Calu3 (cell line): ENCODE measurements at regions not wholly inside any gene's neighbourhood (a gene's known extent, or its start where the extent isn't known, plus 50 kb on each side); places are given as distances from the start of the nearest gene placed in this dataset.

Source experiments
- BruUV-seq: library from RNA; stranded (reverse); fragments of 400-500 nt; replicated peaks from 2 replicates; lab custom pipeline; 2021; lab: Mats Ljungman, UMichigan
- CTCF ChIA-PET: fragments of 300-600 bp; sonication (Branson Sonifier 250); formaldehyde crosslinking; loops from one replicate; lab custom pipeline; 2022; ENCODE audit warnings: antibody characterized with exemption; lab: Charles Lee
- DNase-seq: peaks from one replicate; pipeline ENCODE4 v3.0.0; 2022
- H3K27ac Mint-ChIP-seq: one replicate; pipeline ENCODE4 v1.8.0; 2022; ENCODE audit warnings: mixed read lengths; ENCODE audit not compliant: unreplicated experiment
- H3K27me3 Mint-ChIP-seq: one replicate; pipeline ENCODE4 v1.8.0; 2022; ENCODE audit warnings: mixed read lengths; ENCODE audit not compliant: unreplicated experiment
- H3K36me3 Mint-ChIP-seq: one replicate; pipeline ENCODE4 v1.8.0; 2022; ENCODE audit warnings: mild to moderate bottlenecking, moderate library complexity, mixed read lengths; ENCODE audit not compliant: insufficient read depth, unreplicated experiment
- H3K4me1 Mint-ChIP-seq: one replicate; pipeline ENCODE4 v1.8.0; 2022; ENCODE audit warnings: mild to moderate bottlenecking, low read depth, mixed read lengths; ENCODE audit not compliant: unreplicated experiment
- H3K4me3 Mint-ChIP-seq: one replicate; pipeline ENCODE4 v1.8.0; 2022; ENCODE audit warnings: mild to moderate bottlenecking, low read depth, moderate library complexity, mixed read lengths; ENCODE audit not compliant: unreplicated experiment
- H3K9me3 Mint-ChIP-seq: one replicate; pipeline ENCODE4 v1.8.0; 2022; ENCODE audit warnings: low read depth, mixed read lengths; ENCODE audit not compliant: unreplicated experiment
- CTCF ChIP-seq: fragments of 200-600 bp; IDR thresholded peaks from one replicate; pipeline ENCODE4 v1.8.0; 2022; ENCODE audit warnings: antibody characterized with exemption; ENCODE audit not compliant: unreplicated experiment
- intact Hi-C: fragments of 100-400 bp; cut with micrococcal nuclease; formaldehyde crosslinking; loops from one replicate; pipeline ENCODE4 v1.10.0; 2022; ENCODE audit not compliant: unreplicated experiment

GRCh38 chr10:125344573-125345171 lies 184.3 kb upstream of the CTBP2 start:
- intact Hi-C loops: loop anchor here (10.0 kb wide), 1 partner anchor 180 kb away; the partner anchor contains the start of gene CTBP2
- peak overlapping the region; percentile 58 for H3K27ac Mint-ChIP-seq
- TF ChIP-seq CTCF: no peak
- DNase-seq: peak; percentile 53
- H3K27me3 Mint-ChIP-seq: no peaks in the 10 kb centered on the region
- no TSS peak for BruUV-seq
- H3K9me3 Mint-ChIP-seq: no peaks in the 10 kb centered on the region
- CTCF ChIA-PET: interaction anchor here (0.6 kb wide), 2 partner anchors 10 to 311 kb away, joined by 3 read pairs; no protein-coding TSS in a partner anchor
- peak overlapping the region; percentile 58 for H3K4me3 Mint-ChIP-seq
- peaks cover 15% of the 10 kb centered on the region for H3K4me1 Mint-ChIP-seq
- H3K36me3 Mint-ChIP-seq: peaks cover 7% of the 10 kb centered on the region

DNA sequence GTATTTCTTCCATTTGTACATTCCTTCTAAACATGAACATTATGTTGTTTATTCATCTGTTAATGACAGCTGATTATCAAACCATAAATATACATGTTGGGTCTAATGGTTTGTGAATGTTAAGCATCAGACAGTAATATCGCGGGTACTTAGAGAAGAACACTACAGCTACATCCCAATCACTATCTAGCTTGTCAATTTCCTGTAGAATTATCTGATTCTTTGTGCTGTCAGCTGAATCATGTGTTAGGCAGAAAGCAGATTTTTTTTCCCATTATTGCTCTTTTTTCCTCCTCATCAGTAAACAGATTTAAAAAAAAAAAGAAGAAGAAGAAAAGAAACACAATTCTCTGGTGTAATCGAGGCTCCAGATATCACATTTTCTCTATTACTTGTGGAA lies 183.6 kb upstream of the CTBP2 start:
- Mint-ChIP-seq H3K9me3 (no peaks in the 10 kb centered on the region), H3K27me3 (no peaks in the 10 kb centered on the region), H3K27ac (no peak overlapping the region), H3K4me1 (peaks cover 15% of the 10 kb centered on the region), H3K4me3 (no peak overlapping the region), H3K36me3 (peaks cover 7% of the 10 kb centered on the region)
- TF ChIP-seq CTCF: no peak
- CTCF ChIA-PET: interaction anchor here (0.6 kb wide), 1 partner anchor 10 kb away, joined by 3 read pairs; no protein-coding TSS in a partner anchor
- intact Hi-C loops: loop anchor here (10.0 kb wide), 1 partner anchor 179 kb away; the partner anchor contains the start of gene CTBP2
- DNase-seq: no peak
- no TSS peak for BruUV-seq

DNA sequence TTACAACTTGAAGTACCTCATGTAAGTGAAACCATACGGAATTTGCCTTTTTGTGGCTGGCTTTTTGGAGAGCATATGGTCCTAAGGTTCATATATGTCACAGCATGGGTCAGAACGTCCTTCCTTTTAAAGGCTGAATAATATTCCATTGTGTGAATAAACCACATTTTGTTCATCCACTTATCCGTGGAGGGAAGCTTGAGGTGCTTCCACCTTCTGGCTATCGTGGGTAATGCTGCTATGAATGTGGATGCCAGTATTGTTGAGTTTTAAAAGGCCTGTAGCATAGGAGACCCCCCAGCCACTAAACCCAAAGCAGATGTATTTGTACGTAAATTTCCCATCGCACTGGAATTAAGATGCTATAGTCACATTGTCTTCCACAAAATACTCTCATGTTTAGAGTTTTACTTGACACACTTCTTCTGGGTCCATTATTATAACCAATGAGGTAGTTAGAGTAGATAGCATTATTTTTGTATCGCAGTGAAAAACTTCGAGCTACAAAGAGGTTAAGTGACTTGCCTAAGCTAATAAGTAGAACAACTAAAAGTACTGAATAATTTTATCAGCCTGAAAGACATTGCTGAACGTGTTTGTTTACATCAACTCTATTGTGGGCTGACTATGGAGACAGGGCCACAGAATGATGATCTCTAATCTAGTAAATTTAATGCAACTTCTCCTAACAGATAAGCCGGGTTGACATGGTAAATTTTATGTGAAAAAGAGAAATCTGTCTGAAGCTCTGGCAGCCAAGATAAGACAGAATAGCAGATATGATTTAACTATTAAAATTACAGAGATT lies 183.0 kb upstream of the CTBP2 start:
- CTCF ChIA-PET: interaction anchor here (0.6 kb wide), 1 partner anchor 367 kb away, joined by 4 read pairs; no protein-coding TSS in a partner anchor
- no peak for TF ChIP-seq CTCF
- BruUV-seq: no TSS peak
- Mint-ChIP-seq H3K4me1 (peaks cover 15% of the 10 kb centered on the region), H3K36me3 (peaks cover 7% of the 10 kb centered on the region), H3K9me3 (no peaks in the 10 kb centered on the region), H3K27me3 (no peaks in the 10 kb centered on the region), H3K4me3 (no peak overlapping the region), H3K27ac (no peak overlapping the region)
- peak; percentile 5 for DNase-seq
- intact Hi-C loops: loop anchor here (10.0 kb wide), 1 partner anchor 179 kb away; the partner anchor contains the start of gene CTBP2

DNA sequence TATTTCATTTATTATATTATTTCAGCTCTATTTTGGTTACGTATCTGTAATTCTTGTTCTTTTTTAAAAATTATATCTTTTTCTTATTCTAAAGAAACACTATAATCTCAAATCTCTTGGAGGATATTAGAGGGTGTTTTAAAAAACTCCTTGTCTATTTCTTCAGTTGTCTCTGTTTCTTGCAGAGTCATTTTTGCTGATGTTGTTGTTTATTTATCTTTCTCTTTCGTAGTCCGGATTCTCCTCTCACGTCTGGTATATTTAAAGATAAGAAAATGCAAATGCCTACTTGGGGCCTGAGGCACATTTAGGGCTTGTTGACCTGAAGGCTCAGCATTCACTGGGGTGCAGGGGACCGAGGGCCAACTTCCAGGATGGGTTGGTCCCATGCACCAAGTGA lies 181.2 kb upstream of the CTBP2 start:
- no peak for TF ChIP-seq CTCF
- H3K9me3 Mint-ChIP-seq: no peaks in the 10 kb centered on the region
- intact Hi-C loops: loop anchor here (10.0 kb wide), 1 partner anchor 177 kb away; the partner anchor contains the start of gene CTBP2
- no peak overlapping the region for H3K4me3 Mint-ChIP-seq
- no peak for DNase-seq
- H3K27me3 Mint-ChIP-seq: no peaks in the 10 kb centered on the region
- CTCF ChIA-PET: no interaction called here
- no peak overlapping the region for H3K27ac Mint-ChIP-seq
- peaks cover 15% of the 10 kb centered on the region for H3K4me1 Mint-ChIP-seq
- H3K36me3 Mint-ChIP-seq: peaks cover 7% of the 10 kb centered on the region
- no TSS peak for BruUV-seq
